Mucosa of descending colon (tissue), 3 donors: ENCODE measurements at regions not wholly inside any gene's neighbourhood (a gene's known extent, or its start where the extent isn't known, plus 50 kb on each side); places are given as distances from the start of the nearest gene placed in this dataset.
"Not testable (repeated sequence)": the region's sequence is repeated elsewhere in the genome, so short reads cannot be mapped to it uniquely, and the experiment has no call there.

Source experiments
- ATAC-seq: fragments of 200-7000 bp; cut with Tn5 transposase; one replicate; pipeline ENCODE4 v1.9.1; 2020; ENCODE audit warnings: mild to moderate bottlenecking, moderate library complexity
- DNase-seq, 3 donors: peaks; one replicate each; pipeline ENCODE4 v3.0.0-alpha.2; 2020
- H3K36me3 ChIP-seq: fragments of 200-600 bp; one replicate; pipeline ENCODE4 v1.8.0; 2021; ENCODE audit warnings: low read depth, mild to moderate bottlenecking
- H3K4me1 ChIP-seq: fragments of 200-600 bp; one replicate; pipeline ENCODE4 v1.8.0; 2021; ENCODE audit warnings: low read depth, mild to moderate bottlenecking
- H3K4me3 ChIP-seq: fragments of 200-600 bp; one replicate; pipeline ENCODE4 v1.8.0; 2021; ENCODE audit warnings: mild to moderate bottlenecking
- H3K9me3 ChIP-seq: fragments of 200-600 bp; one replicate; pipeline ENCODE4 v1.8.0; 2021; ENCODE audit warnings: mild to moderate bottlenecking
- intact Hi-C, 2 donors: fragments of 100-400 bp; cut with DNase I in 1 of 2; cut with micrococcal nuclease in 1 of 2; formaldehyde crosslinking; loops; one replicate each; pipeline versions ENCODE4 v1.11.0 to v1.11.1; 2022; cut with DNase I, micrococcal nuclease
- TF ChIP-seq, protein P1 (sequence below): fragments of 200-600 bp; IDR thresholded peaks from one replicate; pipeline ENCODE4 v1.8.0; 2022; ENCODE audit warnings: antibody characterized with exemption, mild to moderate bottlenecking
- donor health status: DM: no; HTN: no; CAD: no; lungs with moderate emphysema.
- donor health status: DM: no; HTN: no; CAD: no.
- donor health status: DM: no; HTN: yes; CAD: no.

DNA sequence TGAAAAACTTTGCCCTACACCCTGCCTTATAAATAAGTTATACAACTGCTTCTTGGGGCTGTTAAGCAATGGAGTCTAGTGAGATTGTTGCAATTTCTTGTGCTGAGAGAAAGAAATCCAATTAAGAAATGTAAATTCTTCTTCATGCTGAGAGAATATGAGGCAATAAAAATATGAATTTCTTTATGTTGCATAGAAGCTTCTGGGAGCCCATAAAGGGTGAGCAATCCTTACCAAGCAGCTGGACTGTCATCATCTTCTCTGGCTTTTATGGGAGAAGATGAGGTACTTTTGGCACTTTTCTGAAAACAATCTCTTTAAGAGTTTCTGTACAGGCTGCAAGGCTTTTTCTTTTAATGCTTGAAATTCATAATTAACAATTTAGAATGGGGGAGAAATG, 204.3 kb downstream of the DMRTA1 start:
- TF ChIP-seq, protein P1, sequence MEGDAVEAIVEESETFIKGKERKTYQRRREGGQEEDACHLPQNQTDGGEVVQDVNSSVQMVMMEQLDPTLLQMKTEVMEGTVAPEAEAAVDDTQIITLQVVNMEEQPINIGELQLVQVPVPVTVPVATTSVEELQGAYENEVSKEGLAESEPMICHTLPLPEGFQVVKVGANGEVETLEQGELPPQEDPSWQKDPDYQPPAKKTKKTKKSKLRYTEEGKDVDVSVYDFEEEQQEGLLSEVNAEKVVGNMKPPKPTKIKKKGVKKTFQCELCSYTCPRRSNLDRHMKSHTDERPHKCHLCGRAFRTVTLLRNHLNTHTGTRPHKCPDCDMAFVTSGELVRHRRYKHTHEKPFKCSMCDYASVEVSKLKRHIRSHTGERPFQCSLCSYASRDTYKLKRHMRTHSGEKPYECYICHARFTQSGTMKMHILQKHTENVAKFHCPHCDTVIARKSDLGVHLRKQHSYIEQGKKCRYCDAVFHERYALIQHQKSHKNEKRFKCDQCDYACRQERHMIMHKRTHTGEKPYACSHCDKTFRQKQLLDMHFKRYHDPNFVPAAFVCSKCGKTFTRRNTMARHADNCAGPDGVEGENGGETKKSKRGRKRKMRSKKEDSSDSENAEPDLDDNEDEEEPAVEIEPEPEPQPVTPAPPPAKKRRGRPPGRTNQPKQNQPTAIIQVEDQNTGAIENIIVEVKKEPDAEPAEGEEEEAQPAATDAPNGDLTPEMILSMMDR, result no peak
- ATAC-seq, result no peak
- DNase-seq, result no peak
- Histone ChIP-seq H3K36me3 (no peaks in the 10 kb centered on the region), H3K4me1 (no peaks in the 10 kb centered on the region), H3K9me3 (no peaks in the 10 kb centered on the region), H3K4me3 (no peak overlapping the region)
- intact Hi-C loops, result no loop called here

DNA sequence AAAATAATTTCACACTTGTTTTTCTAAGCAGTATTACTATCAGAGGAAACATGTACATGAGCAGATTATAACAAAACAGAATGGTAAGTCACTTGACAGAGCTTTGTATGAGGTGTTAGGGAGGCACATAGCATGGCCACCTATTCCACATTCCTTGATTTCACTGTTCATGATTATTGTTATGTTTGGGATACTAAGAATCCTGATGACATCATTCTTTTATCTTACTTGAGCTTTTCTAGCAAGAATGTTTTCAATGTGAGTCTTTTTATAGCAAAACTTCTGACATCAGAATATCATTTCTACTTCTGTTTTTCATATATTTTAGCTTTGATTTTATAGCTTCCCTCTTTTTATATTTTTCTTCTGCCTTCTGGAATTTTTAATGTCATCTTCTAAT, 208.2 kb downstream of the DMRTA1 start:
- Histone ChIP-seq H3K4me3 (no peak overlapping the region), H3K36me3 (no peaks in the 10 kb centered on the region), H3K4me1 (no peaks in the 10 kb centered on the region), H3K9me3 (no peaks in the 10 kb centered on the region)
- TF ChIP-seq, protein P1, result no peak
- intact Hi-C loops, result no loop called here
- no peak for ATAC-seq
- DNase-seq, result no peak

DNA sequence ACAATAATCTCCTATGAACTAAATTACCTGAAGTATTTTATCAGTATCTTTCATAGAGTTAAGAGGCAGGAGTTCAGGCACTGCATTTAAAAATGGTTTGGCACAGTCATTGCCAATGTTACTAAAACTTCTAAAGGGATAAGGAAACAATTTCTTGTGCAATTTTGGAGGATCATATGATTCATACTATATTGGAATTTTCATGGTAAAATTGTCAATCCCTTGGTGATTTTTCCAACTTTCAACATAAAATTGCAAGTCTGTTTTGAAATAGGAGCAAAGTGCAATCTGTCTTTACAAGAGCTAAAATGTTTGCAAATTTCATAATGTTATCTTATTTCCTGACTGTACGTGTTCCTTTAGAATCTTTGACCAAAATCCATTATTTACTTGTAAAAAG, 211.1 kb downstream of the DMRTA1 start:
- intact Hi-C loops, result no loop called here
- TF ChIP-seq, protein P1, result no peak
- Histone ChIP-seq H3K4me1 (no peaks in the 10 kb centered on the region), H3K9me3 (no peaks in the 10 kb centered on the region), H3K36me3 (no peaks in the 10 kb centered on the region), H3K4me3 (no peak overlapping the region)
- ATAC-seq (no peak), DNase-seq (no peak)

DNA sequence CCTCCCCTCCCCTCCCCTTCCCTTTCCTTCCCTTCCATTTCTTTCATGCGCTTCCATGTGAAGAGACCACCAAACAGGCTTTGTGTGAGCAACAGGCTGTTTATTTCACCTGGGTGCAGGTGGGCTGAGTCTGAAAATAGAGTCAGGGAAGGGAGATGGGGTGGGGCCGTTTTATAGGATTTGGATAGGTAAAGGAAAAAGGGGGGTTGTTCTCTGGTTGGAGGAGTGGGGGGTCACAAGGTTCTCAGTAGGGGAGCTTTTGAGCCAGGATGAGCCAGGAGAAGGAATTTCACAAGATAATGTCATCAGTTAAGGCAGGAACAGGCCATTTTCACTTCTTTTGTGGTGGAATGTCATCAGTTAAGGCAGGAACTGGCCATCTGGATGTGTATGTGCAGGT, 211.9 kb downstream of the DMRTA1 start:
- H3K4me3 ChIP-seq, intact Hi-C loops, ATAC-seq, H3K36me3 ChIP-seq, DNase-seq, H3K4me1 ChIP-seq, H3K9me3 ChIP-seq: not testable (repeated sequence)

- no peaks in the 10 kb centered on the region for H3K36me3 ChIP-seq
- no peak for DNase-seq
- no peaks in the 10 kb centered on the region for H3K9me3 ChIP-seq
- TF ChIP-seq, protein P1, result no peak
- intact Hi-C loops, result no loop called here
- no peaks in the 10 kb centered on the region for H3K4me1 ChIP-seq
- no peak for ATAC-seq
- no peak overlapping the region for H3K4me3 ChIP-seq
Observed at GRCh38 chr9:22682536-22682935, 235.9 kb downstream of the DMRTA1 start.

GRCh38 chr9:22682961-22683699, 236.5 kb downstream of the DMRTA1 start:
- H3K36me3 ChIP-seq, result no peaks in the 10 kb centered on the region
- intact Hi-C loops, result no loop called here
- H3K9me3 ChIP-seq, result no peaks in the 10 kb centered on the region
- peak; percentile 10 for ATAC-seq
- DNase-seq, result no peak
- H3K4me1 ChIP-seq, result no peaks in the 10 kb centered on the region
- H3K4me3 ChIP-seq, result no peak overlapping the region
- TF ChIP-seq, protein P1, result no peak
